Cardiac fibroblast (primary cell): ENCODE measurements at regions not wholly inside any gene's neighbourhood (a gene's known extent, or its start where the extent isn't known, plus 50 kb on each side); places are given as distances from the start of the nearest gene placed in this dataset.
A peak's percentile ranks its signal among the peaks of the same experiment; 100 is the strongest.

ENCODE experiments used
- DNase-seq, 2 donors: peaks; one replicate each; pipeline versions ENCODE4 v3.0.0 to v3.0.0-alpha.2; 2010; ENCODE audit warnings: low read depth in 2 of 2
- H3K4me3 ChIP-seq, 2 donors: replicated peaks in 1 of 2; 1 replicate in 1 of 2; 2 replicates in 1 of 2; pipeline ENCODE4 v1.5.1; 2011; ENCODE audit warnings: low read depth in 2 of 2, low read length in 2 of 2, mild to moderate bottlenecking in 2 of 2, moderate library complexity in 1 of 2
- TF ChIP-seq, protein P1 (sequence below): IDR thresholded peaks from one replicate; pipeline ENCODE4 v1.5.1; 2011; ENCODE audit warnings: low read depth, mild to moderate bottlenecking, low read length, inconsistent platforms

DNA sequence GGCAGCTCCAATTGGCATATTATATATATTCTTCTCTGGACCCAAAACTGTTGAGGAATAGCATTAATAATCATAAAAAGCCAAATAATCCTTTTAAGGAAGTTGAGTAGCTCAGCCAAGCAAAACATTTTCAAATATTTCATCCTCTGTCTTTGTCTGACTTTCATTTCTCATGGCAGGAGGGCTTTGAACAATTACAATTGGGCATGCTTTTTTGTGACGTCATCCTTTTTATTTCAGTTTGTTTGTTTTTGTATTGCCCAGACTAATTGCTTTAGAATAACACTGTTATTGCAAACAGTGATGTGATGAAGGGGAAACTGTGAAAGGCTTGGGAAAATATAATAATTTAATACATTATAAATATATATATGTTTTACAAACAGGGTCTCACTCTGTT lies 65.2 kb upstream of the MAP1B start:
- no peak overlapping the region for H3K4me3 ChIP-seq
- no peak for DNase-seq
- TF ChIP-seq, protein P1, sequence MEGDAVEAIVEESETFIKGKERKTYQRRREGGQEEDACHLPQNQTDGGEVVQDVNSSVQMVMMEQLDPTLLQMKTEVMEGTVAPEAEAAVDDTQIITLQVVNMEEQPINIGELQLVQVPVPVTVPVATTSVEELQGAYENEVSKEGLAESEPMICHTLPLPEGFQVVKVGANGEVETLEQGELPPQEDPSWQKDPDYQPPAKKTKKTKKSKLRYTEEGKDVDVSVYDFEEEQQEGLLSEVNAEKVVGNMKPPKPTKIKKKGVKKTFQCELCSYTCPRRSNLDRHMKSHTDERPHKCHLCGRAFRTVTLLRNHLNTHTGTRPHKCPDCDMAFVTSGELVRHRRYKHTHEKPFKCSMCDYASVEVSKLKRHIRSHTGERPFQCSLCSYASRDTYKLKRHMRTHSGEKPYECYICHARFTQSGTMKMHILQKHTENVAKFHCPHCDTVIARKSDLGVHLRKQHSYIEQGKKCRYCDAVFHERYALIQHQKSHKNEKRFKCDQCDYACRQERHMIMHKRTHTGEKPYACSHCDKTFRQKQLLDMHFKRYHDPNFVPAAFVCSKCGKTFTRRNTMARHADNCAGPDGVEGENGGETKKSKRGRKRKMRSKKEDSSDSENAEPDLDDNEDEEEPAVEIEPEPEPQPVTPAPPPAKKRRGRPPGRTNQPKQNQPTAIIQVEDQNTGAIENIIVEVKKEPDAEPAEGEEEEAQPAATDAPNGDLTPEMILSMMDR = no peak

DNA sequence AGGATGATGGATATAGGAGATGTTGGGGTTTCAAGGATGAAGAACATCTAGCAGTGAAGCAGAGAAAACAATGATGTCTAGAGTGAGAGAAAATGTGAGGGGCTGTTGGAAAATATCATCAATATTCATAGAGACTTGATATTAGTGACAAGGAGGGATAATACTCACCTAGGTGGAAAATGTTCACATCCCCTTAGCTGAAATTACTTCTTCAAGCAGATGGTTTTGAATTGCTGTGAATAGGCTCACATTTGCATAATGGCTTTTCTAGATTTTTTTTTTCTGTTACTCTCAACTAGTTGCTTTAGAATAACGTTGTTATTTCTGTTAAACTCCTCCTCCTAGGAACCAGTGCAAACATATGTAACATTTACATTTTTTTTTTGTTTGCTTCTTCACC lies 61.6 kb upstream of the MAP1B start:
- DNase-seq = no peak
- TF ChIP-seq, protein P1 = no peak
- H3K4me3 ChIP-seq = no peak overlapping the region

DNA sequence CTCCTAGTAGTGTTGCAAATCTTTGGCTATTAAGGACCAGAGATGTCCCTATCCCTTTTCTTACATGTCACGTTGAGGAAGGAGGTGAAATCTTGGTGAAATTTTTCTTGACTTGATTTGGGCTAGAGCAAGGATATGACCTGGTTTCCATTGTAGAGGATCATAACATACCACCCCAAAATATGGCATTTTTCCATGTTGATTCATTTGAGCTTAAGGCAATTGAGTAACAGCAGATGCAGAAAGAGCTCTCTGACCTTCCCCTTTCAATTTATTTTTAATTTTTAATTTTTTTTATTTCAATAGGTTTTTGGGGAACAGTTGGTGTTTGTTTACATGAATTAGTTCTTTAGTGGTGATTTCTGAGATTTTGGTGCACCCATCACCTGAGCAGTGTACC lies 61.2 kb upstream of the MAP1B start:
- peak in 1 of 2 donors; percentile 39 for DNase-seq
- TF ChIP-seq, protein P1 = no peak

DNA sequence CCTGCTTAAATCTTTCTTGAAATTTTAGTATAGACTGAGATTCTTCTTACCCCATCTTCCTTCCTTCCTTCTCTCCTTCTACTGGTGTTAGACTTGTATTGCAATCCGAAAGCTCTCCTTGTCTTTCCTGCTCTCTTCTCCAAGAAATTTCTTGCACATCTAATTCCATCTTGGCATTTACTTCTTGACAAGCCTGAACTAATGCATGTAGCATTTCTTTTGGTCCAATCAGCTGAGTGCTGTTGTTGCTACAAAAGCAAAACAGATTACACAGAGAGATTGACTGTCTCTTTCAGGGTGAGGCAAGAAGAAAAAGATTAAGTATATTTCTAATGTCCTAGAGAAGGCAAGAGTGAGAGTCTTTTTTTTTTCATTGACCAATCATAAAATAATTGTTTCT lies 51.6 kb upstream of the MAP1B start:
- no peak for DNase-seq

More for the DNA sequence above, 61.2 kb upstream of the MAP1B start:
- no peak overlapping the region for H3K4me3 ChIP-seq

More for the DNA sequence above, 51.6 kb upstream of the MAP1B start:
- TF ChIP-seq, protein P1 = no peak
- no peak overlapping the region for H3K4me3 ChIP-seq
